OCI-LY3 (cell line): ENCODE measurements at regions not wholly inside any gene's neighbourhood (a gene's known extent, or its start where the extent isn't known, plus 50 kb on each side); places are given as distances from the start of the nearest gene placed in this dataset.
A peak's percentile ranks its signal among the peaks of the same experiment; 100 is the strongest.

ENCODE experiments used
- H2AFZ ChIP-seq: fragments of 200-600, 300-600 bp; shearing (Covaris generic); 2 replicates; pipeline ENCODE4 v1.6.0; 2014; ENCODE audit warnings: antibody characterized with exemption, low read depth, low read length
- H3K27ac ChIP-seq: fragments of 200-600, 300-600 bp; sonication (generic); 2 replicates; pipeline ENCODE4 v1.5.1; 2014; ENCODE audit warnings: mild to moderate bottlenecking, low read length, moderate library complexity, mixed read lengths
- H3K27me3 ChIP-seq: fragments of 200-600, 300-600 bp; sonication (generic); 2 replicates; pipeline ENCODE4 v1.6.1; 2014; ENCODE audit warnings: low read depth, low read length, mixed read lengths
- H3K36me3 ChIP-seq: fragments of 200-600, 300-600 bp; sonication (generic); replicated peaks from 2 replicates; pipeline ENCODE3; 2014; ENCODE audit warnings: low read depth, low read length, mixed read lengths
- H3K4me1 ChIP-seq: fragments of 300-600, 200-600 bp; sonication (generic); 2 replicates; pipeline ENCODE4 v1.6.1; 2014; ENCODE audit warnings: low read length, mixed read lengths
- H3K4me2 ChIP-seq: fragments of 200-600, 300-600 bp; sonication (generic); 2 replicates; pipeline ENCODE4 v1.6.1; 2014; ENCODE audit warnings: low read length, mixed read lengths
- H3K4me3 ChIP-seq: fragments of 300-600, 200-600 bp; sonication (generic); 2 replicates; pipeline ENCODE4 v1.5.1; 2014; ENCODE audit warnings: antibody characterized with exemption, mild to moderate bottlenecking, low read length, moderate library complexity
- H3K79me2 ChIP-seq: fragments of 300-600, 200-600 bp; shearing (Covaris generic); 2 replicates; pipeline ENCODE4 v1.6.1; 2014; ENCODE audit warnings: mild to moderate bottlenecking, low read length, mixed read lengths
- H3K9ac ChIP-seq: fragments of 300-600, 200-600 bp; shearing (Covaris generic); 2 replicates; pipeline ENCODE4 v1.6.0; 2014; ENCODE audit warnings: mild to moderate bottlenecking, low read length, moderate library complexity
- H3K9me3 ChIP-seq: fragments of 200-600, 300-600 bp; shearing (Covaris generic); 2 replicates; pipeline ENCODE4 v1.6.1; 2014; ENCODE audit warnings: low read length, mixed read lengths; ENCODE audit not compliant: insufficient read depth
- H4K20me1 ChIP-seq: fragments of 200-600, 300-600 bp; sonication (generic); 2 replicates; pipeline ENCODE4 v1.6.1; 2016; ENCODE audit warnings: low read length, mixed read lengths; ENCODE audit not compliant: insufficient read depth
- EZH2phosphoT487 ChIP-seq: fragments of 200-600 bp; shearing (Covaris generic); IDR thresholded peaks from 2 replicates; pipeline ENCODE4 v1.6.1; 2018; ENCODE audit warnings: antibody characterized with exemption, mixed run types, low read depth
- TF ChIP-seq, protein P1 (sequence below): fragments of 200-600, 300-600 bp; sonication (generic); IDR thresholded peaks from 2 replicates; pipeline ENCODE4 v1.5.1; 2014; ENCODE audit warnings: antibody characterized with exemption, low read length, low read depth

DNA sequence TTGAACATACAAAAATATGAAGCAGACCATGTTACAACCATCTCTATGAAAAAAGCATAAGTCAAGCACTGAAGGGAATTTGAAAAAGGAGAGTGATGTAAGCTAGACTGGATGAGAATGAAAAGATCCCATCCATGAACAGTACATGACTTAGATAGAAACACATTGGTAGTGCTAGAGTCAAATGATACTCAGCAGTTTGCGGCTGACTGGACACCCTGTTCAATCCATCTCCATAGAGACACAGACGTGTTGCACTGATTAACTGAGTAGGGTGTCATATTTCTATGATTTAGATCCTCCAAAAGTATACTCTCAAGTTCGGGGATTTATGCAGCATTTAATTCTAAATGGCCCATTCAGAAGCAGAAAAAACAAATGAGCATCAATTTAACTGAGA is 674.3 kb upstream of the NRXN1 start:
- H2AFZ ChIP-seq, result no peak overlapping the region
- no peak overlapping the region for H3K9ac ChIP-seq
- H3K27ac ChIP-seq, result no peak overlapping the region
- peaks cover 8% of the 10 kb centered on the region for H3K4me1 ChIP-seq
- H4K20me1 ChIP-seq, result no peaks in the 10 kb centered on the region
- no peak overlapping the region for H3K4me3 ChIP-seq
- TF ChIP-seq EZH2phosphoT487, result no peak
- TF ChIP-seq, protein P1, sequence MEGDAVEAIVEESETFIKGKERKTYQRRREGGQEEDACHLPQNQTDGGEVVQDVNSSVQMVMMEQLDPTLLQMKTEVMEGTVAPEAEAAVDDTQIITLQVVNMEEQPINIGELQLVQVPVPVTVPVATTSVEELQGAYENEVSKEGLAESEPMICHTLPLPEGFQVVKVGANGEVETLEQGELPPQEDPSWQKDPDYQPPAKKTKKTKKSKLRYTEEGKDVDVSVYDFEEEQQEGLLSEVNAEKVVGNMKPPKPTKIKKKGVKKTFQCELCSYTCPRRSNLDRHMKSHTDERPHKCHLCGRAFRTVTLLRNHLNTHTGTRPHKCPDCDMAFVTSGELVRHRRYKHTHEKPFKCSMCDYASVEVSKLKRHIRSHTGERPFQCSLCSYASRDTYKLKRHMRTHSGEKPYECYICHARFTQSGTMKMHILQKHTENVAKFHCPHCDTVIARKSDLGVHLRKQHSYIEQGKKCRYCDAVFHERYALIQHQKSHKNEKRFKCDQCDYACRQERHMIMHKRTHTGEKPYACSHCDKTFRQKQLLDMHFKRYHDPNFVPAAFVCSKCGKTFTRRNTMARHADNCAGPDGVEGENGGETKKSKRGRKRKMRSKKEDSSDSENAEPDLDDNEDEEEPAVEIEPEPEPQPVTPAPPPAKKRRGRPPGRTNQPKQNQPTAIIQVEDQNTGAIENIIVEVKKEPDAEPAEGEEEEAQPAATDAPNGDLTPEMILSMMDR, result no peak
- H3K4me2 ChIP-seq, result no peak overlapping the region
- no peaks in the 10 kb centered on the region for H3K79me2 ChIP-seq
- no peaks in the 10 kb centered on the region for H3K27me3 ChIP-seq
- no peaks in the 10 kb centered on the region for H3K36me3 ChIP-seq
- no peaks in the 10 kb centered on the region for H3K9me3 ChIP-seq

DNA sequence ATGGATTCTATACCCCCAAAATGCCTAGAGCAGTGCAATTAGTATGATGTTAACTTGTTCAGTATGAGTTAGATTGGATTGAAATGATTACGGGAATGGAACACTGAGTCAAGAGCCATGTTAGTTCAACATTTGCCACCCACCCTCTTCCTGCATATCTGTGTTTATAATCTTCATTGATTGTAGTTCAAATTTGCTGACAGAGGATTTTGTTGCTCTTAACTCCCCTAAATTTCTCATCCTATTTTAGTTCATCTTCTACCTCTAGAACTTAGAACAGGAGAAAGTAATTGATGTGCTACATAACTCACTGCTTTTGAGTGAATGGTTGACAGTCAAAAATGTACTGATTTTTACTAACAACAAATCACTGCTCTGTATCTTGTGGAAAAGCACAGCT is 673.5 kb upstream of the NRXN1 start:
- Histone ChIP-seq H3K79me2 (no peaks in the 10 kb centered on the region), H3K27ac (no peak overlapping the region), H3K4me1 (peaks cover 3% of the 10 kb centered on the region; the same call in 1 of the 2 replicates), H3K9ac (no peak overlapping the region), H3K36me3 (no peaks in the 10 kb centered on the region), H3K9me3 (no peaks in the 10 kb centered on the region), H3K27me3 (no peaks in the 10 kb centered on the region), H2AFZ (no peak overlapping the region), H3K4me3 (no peak overlapping the region), H4K20me1 (no peaks in the 10 kb centered on the region), H3K4me2 (no peak overlapping the region)
- TF ChIP-seq, protein P1, result no peak
- TF ChIP-seq EZH2phosphoT487, result no peak

GRCh38 chr2:51698021-51698420 is 666.1 kb upstream of the NRXN1 start:
- no peak overlapping the region for H3K4me3 ChIP-seq
- peak overlapping the region; percentile 65; the same call in 1 of the 2 replicates for H3K4me2 ChIP-seq
- H3K79me2 ChIP-seq, result no peaks in the 10 kb centered on the region
- H2AFZ ChIP-seq, result no peak overlapping the region
- H3K9ac ChIP-seq, result no peak overlapping the region
- peaks cover 4% of the 10 kb centered on the region for H3K36me3 ChIP-seq
- H3K27me3 ChIP-seq, result no peaks in the 10 kb centered on the region
- H3K4me1 ChIP-seq, result peaks cover 33% of the 10 kb centered on the region
- no peaks in the 10 kb centered on the region for H4K20me1 ChIP-seq
- TF ChIP-seq EZH2phosphoT487, result no peak
- TF ChIP-seq, protein P1, result no peak
- H3K27ac ChIP-seq, result 0 out of 2 replicates have a peak overlapping the region, but pooled peaks have one; percentile 75
- no peaks in the 10 kb centered on the region for H3K9me3 ChIP-seq

DNA sequence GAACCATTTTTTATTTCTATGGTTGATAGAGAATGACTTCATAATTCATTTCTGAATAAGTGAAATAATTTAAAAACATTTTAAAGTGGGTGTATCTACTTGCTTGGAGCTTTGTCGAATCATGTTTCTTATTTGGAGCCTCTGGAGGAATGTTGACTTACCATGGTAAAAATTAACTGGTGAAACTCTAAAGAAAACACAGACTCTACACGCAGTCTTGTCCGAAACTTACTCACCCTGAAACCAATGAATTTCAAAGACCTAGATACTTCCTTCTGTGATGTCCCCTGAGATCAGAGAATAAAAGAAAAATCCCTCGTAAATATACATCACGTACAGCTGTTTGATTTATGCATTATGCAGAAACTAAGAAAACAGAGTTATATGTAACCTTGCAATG is 665.2 kb upstream of the NRXN1 start:
- Histone ChIP-seq H3K4me1 (peaks cover 33% of the 10 kb centered on the region), H4K20me1 (no peaks in the 10 kb centered on the region), H3K79me2 (no peaks in the 10 kb centered on the region), H3K4me3 (peak overlapping the region; percentile 45; the same call in 1 of the 2 replicates), H3K36me3 (peaks cover 4% of the 10 kb centered on the region), H3K27me3 (no peaks in the 10 kb centered on the region), H3K27ac (peak overlapping the region; percentile 75), H3K9ac (peak overlapping the region; percentile 37; the same call in 1 of the 2 replicates), H2AFZ (no peak overlapping the region; the same call in 1 of the 2 replicates), H3K4me2 (peak overlapping the region; percentile 65), H3K9me3 (no peaks in the 10 kb centered on the region)
- TF ChIP-seq EZH2phosphoT487, result no peak
- TF ChIP-seq, protein P1, result no peak
